ENCODE measurements at regions not wholly inside any gene's neighbourhood (a gene's known extent, or its start where the extent isn't known, plus 50 kb on each side); places are given as distances from the start of the nearest gene placed in this dataset.

DNA sequence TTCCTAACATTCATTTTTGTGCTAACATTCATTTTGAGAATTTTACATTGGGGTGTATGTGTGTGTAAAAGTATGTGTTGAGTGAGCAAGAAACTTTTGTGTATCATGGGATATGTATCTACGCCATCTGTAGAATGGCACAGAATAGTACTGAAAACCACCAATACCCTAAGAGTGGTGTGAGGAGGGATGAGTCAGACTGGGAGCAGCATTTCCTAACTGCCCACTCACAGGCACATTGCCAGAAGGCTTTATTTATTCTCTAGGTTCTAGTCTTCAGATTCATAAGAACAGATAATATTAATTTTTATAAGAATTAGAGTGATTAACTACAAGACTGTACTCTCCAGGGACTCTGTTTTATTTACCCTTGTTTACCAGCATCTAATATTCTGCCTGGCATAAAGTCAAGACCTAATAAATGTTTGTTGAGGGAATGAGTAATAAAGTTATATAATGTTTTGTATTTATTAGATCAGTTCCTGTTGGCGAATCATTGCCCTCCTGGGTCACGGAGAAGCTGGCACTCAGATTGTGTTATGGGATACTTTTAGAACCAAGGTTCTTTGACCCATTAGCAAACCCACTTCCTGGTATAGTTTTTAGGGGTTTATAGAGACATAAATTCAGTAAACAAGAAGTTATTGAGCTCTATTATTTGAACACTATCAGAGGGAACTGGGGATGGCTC lies 159.1 kb upstream of the PPP2R2B start:
- peak; percentile 91 for DNase-seq (ENCODE audit: low read depth)

DNA sequence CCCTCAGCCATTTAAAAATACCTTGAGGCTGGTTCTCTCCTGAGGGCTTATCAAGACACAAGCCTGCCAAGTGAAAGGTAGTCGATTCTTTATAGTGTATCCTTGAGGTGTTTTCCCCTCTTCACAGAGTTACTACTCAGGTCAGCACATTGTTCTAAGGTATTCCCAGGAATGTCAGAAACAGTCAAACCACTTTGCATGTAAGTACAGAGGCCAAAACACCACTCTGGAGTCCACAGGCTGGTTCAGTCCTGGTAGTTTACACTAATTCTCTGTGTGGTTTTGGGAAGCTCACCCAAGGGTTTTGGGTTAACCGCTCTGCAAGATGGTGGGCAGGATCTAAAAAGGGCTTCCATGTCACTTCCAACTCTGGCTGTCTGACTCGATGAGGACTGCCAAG lies 162.3 kb upstream of the PPP2R2B start:
- DNase-seq (ENCODE audit: low read depth) = no peak

DNA sequence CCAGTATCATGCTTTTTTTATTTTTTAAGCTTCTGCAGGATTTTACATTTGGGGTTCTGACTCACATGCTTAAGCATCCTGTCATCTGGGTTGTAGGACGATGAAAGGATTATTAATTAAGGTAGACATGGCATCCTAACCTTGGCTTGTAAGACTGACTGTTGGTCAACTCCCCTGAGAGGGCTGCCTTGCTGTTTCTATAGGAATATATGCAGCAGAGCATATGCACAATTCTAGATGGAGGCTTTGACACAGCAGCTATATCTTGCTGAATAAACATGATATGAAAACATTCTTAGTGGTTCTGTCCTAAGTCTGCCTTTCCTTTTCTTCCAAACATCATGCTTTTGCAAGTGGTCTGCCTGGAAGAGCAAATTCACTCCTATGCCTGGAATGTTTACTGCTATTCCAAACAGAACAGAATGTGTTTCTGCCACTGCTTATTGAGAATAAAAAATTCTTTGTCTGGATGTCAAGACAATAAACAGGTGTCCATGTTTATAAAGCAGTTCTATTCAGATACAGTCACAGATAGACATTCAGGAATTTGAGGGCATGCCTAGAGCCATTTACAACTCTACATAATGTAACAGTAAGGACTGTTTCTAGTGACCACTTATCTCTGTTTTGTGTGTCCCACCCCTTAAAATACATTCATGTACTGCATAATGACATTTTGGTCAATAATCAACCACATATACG lies 166.2 kb upstream of the PPP2R2B start:
- no peak for DNase-seq (ENCODE audit: low read depth)

DNA sequence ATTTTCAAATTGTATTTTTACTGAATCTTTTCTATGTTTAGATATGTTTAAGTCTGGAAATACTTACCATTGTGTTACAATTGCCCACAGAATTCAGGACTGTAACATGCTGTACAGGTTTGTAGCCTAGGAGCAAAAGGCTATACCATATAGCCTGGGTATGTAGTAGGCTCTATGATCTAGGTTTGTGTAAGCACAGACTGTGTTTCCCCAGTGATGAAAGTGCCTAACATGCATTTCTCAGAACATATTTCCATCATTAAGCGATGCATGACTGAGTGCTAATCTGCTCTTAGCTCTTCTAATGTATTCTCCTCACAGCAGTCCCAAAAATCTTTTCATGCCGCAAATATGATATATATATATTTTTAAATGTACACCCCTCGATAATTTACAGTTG lies 166.7 kb upstream of the PPP2R2B start:
- no peak for DNase-seq (ENCODE audit: low read depth)

DNA sequence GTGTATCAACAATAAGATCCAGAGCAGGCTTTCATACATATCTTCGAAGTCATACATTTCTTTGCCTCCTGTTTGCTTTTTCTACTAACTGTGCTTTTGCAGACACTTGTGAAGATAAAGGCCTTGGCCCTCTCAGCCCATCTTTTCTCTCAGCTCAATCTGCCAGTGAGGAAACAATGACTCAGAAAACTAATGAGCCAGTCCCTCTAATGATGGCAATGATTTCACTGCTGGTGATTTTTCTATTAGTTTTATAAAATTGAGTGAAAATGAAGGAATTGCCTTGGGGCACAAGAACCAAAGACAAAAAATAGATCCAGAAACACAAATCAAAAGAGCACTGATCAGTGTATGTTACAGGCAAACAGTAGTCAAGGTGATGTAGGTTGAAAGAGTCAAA lies 167.7 kb upstream of the PPP2R2B start:
- DNase-seq (ENCODE audit: low read depth) = peak; percentile 45

DNA sequence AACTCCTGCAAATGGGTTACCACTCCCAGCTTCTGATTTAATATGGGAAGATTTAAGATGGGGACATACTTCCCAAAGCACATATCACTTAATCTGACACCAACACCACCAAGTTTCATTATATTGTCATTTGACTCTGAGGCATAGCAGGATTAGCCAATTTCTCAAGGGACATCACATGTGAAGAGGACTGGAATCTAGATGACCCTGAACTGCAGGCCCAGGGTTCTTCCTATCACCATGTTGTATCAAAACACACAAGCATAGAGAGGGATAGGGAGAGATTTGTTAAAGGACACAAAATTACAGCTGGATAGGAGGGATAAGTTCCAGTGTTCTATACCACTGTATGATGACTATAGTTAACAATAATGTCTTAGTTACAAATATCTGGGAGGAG lies 168.3 kb upstream of the PPP2R2B start:
- no peak for DNase-seq (ENCODE audit: low read depth)

DNA sequence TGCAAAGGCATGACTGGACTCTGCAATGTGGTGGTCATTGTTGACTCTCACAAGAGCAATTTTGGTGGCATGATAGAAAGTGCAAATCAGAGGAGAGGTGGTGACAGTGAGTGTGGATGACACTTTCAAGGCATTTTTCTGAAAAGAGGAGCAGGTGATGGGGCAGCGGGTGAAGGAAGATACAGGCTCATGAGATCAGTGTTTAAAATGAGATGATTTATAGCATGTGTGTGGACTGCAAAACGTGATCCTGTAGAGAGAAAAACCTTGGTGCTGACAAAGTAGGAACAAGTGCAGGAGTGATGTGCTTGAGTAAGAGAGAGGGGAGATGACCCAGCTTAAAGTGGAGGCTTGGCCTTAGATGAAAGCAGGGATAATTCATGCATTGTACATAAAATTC lies 171.2 kb upstream of the PPP2R2B start:
- DNase-seq (ENCODE audit: low read depth) = no peak

DNA sequence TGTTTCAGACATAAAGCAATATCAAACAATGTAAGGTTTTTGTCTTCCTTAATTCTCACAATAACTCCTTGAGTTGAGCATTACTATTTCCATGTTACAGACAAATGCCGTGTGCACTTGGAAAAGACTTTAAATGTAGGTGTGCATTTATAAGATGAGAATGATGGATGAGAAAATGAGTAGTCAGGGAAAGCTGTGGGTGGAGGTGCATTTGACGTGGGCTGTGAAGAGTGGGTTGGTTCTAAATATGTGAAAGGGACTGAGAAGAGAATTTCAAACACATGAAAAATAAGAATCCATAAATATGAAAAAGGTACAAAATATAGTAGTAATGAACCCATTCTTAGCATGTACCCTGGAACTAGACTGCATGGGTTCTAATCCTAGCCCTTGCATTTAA lies 171.6 kb upstream of the PPP2R2B start:
- DNase-seq (ENCODE audit: low read depth) = no peak

DNA sequence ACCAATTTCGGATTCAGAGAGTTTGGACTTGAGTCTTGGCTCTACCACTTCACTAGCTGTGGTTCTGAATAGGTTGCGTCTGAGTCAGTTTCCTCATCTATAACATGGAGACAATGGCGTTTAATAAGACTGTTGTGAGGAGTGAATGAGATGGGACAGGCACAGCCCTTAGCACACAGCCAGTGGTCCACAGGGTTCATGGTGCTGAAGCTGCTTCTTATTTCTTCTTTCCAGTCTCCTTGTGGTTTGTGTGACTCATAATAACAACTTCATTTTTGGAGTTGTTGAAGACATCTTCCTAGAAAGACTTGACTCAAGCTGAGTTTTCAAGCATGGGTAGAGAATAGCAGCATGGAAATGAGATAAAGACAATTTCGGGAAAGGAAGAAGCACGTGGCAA lies 172.6 kb upstream of the PPP2R2B start:
- DNase-seq (ENCODE audit: low read depth) = peak; percentile 28

DNA sequence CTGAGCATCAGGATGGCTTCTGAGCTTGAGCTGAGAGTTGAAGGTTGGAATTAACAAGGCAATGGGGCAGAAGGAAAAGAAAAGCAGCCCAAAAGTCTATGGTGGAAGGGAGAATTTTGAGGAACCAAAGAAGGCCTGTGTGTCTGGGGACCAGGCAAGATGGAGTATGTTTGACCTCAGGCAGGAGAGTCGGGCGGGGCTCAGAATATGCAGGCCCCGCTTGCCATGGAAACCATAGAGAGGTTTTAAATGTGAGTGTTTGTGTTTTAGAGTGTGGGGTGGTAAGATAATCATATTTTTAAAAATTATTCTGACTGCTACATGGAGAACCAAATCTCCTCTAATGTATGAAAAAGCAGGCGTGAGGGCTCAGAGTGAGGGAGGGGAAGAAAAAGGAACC lies 174.0 kb upstream of the PPP2R2B start:
- DNase-seq (ENCODE audit: low read depth) = no peak

DNA sequence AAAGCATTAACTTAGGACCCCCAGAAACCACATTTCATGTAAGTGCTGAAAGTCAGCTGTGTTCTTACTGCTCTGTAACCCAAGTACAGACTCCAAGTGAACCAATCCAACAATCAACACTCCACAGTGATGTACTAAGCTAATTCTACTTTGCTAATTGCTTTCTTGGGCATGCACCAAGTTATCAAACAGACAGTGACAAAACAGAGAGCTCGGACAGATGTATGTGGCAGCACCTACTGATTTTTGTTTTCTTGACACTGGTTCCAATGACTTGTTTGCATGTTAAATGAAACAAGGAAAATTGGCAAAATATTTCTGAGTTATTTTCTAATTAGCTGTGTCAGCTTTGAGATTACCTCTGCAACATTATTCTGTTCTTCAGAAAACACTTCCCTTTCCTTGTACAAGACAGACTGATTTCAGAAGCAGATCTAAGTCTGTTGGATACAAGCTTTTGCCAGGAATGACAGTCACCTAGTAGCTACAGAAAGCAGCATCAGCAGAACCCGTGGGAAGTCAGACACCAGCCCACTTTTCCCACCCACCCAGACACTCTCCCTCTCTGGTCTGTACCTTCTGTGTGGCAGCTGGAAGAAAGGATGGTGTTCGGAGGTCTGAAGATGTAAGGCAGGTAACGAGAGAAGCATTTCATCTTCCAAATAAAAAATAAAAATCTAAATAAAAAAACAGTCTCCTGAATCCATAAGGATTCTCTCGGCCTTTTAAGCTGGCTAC lies 176.7 kb upstream of the PPP2R2B start:
- DNase-seq (ENCODE audit: low read depth) = no peak

DNA sequence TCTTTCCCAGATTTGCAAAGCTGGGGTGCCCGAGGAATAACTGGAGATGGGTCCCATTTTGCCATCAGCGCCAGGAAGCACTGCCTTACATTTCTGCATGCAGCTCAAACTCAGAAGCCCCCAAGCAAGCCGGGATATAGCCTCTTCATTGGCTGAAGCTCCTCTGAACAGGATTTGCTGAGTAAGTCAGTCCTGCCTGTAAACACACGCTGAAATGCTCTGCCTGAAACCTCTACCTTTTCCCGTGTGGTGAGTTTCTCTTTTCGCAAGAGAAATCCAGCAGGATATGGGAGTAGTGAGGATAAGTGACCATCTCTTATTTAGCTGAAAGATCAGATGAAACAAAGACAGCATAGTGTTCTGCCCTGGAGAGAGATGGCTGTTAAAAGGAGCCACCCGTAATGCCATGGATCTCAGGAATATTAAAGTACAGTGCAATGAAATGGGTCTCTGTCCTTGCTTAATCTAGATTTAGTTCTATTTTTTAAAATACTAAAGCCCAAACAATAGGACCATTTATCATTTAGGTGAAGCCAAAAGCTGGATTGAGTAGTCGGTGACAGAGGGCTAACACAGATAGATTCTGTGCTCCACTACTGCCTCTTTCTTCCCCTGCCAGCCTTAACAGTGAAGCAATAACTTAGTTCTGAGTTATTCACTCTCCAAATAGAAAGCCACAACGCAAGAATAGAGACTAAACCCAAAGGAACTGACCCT lies 177.5 kb upstream of the PPP2R2B start:
- peak; percentile 7 for DNase-seq (ENCODE audit: low read depth)

DNA sequence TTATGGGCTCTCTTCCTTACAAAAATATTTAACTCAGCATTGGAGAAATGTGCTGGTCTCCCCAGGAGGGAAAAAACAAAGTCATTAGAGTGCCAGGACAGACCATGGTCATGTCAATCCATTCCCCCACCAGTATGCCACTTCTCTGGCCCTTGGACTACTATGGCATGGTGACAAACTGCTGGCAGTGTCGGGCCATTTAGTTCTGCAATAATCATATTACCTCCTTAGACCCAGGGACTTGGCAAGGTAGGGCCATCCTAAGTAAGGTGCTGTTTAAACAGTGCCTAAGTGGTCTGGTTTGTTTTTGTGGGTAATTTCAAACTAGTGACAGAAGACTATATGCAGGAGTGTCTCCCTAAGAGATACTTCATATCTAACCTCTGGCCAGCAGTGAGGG lies 177.8 kb upstream of the STK32A start:
- no peak for DNase-seq (ENCODE audit: low read depth)

DNA sequence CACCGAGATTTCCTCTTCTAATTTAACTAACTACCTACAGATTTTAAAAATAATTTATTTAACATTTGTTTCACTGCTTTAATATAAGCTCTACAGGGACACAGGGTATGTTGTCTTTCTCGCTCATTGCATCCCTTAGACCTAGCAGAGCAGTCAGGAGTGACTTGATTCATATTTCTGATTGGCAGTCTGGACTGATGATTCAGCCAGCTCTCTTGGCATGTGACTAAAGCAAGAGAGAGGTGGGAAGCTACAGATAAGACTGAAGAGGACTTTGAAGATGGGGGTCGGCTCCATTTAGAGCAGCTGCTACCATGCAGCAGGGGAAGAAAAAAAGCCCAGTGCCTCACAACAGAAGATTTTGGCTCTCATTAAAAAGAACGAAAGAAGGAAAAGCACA lies 173.4 kb upstream of the STK32A start:
- peak; percentile 9 for DNase-seq (ENCODE audit: low read depth)

DNA sequence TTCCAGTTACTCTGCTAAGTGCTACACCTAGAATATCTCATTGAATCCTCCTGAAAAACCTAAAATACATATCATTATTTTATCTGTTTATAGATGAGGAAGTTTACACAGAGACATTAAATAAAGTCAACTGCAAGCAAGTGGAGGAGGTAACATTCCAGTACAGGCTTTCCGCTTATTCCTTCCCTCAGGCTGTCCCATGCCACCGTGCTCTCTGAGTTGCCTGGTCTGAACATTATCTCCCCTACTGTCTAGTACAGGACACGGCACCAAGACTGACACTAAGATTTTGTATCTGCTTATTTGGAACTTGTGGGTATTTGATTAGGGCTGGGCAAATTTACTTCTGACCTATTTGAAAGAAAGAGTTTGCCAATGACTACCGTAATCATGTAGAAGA lies 172.4 kb upstream of the STK32A start:
- DNase-seq (ENCODE audit: low read depth) = no peak

DNA sequence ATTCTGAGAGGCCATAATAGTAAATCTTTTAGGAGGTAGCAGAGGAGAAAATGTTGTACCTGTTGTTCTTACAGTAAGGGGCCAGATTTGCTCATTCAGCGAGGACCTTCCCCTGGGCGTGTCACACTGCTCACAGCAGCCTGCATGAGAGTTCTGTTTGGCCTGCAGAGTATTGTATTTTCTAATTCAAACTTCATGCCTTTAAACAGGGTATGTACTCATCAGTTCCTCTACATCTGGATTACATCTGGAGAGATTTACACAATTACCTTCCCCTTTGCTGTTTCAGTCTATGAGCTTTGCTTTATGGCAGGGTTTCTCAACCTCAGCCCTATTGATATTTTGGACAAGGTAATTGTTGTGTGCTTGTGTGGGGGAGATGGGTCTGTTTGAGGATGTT lies 170.9 kb upstream of the STK32A start:
- no peak for DNase-seq (ENCODE audit: low read depth)

DNA sequence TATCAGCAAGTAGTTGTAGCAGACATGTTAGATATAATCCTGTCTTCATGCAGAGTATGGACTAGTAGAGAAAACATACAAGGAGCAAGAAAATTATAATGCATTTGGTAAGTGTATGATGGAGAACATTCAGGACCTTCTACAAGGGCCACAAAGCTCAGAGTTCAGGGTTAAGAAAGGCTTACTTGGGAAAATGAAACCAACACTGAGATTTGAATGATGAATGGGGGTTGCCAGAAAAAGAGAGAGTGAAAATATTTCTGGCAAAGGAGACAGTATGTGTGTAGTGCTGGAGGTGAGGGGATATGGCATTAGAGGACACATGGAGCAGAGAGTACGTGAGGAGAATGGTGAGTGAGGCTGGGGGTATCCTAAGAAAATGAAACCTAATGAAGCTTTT lies 169.8 kb upstream of the STK32A start:
- no peak for DNase-seq (ENCODE audit: low read depth)

DNA sequence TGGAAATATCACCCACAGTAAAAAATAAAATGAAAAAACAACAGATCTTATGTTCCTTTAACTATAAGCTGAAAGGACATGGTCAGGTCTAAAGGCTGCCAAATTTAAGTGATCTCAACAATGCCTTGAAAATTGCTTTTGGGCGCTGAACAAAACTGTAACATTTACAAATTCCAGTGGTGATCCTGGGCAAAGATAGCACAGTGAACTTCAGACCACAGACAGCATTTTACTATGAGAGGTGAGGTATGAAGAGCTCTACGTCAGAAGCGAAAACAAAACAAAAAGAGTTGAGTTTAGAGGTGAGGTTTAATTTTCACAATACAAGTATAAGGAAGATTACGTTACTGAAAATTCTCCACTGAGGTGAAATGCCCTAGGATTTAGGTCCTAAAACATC lies 165.8 kb upstream of the STK32A start:
- DNase-seq (ENCODE audit: low read depth) = no peak

DNA sequence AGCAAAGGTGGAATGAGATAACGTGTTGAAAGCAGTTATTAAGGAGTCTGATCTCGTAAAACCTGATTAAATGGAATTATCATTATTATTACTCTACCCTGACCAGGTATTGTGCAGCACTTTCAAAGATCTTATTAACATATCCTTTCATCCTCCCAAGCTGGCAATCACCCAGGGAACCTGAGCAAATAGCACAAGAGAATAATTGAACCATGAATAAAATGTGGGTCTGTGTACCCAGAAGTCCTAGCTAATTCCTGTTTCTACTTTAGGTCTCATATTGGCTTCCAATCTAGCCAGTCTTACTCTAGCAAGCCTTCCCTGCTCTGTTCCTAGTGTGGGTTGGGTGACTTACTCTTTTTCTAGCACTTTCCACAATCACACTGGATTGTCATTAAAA lies 162.2 kb upstream of the STK32A start:
- DNase-seq (ENCODE audit: low read depth) = peak; percentile 45

DNA sequence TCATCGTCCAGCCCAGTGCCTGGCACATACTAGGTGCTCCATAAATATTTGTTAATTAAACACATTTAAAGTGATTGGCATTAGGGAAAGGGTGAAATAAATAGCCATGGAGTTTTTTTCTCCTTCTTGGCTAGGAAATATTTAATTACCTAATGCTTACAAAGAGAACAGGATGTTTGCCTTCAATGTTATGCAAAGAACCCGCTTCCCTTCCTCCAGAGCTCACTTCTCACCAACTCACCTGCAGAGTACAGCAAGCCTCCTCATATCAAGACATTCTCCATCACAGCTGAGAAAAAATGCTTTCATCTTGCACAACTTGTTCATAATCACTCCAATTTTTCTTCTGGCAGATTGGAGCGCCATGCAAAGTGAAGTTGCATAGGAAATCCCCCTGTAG lies 161.7 kb upstream of the STK32A start:
- DNase-seq (ENCODE audit: low read depth) = no peak

DNA sequence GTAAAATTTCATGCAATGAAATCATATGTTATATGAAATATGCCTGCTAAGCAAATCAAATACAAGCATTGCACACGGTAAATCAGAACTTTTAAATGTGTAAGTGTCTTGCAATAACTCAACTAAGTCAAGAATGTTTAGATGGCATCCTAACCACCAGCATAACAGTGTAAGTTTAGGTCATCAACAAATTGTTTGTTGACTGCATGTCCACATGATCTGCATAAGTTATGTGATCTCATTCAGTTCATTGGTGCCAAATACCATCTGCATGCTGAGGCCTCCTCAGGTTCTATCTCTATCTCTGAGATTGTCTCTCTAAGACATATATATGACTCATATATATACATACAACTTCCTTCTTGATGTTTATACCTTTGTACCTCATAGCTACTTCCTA lies 159.6 kb upstream of the STK32A start:
- DNase-seq (ENCODE audit: low read depth) = no peak

DNA sequence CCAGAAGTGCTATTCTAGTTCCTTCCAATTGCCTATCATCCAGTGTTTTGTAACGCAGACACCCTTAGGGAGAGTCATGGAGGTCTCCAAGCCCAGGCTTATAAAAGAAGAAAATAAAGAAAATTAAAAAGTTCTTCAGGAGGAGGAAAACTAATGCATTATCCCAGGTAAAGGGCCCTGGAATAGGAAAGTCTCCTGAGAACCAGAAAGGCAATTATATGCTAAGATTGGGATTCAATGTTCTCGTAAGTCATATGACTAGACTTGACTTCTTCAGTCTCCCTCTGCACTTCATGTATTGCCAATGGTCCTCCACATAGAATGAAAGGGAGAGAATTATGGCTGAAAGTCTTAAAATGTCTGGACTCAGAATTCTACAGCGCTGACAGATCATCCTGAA lies 154.4 kb upstream of the STK32A start:
- DNase-seq (ENCODE audit: low read depth) = no peak

Measured in renal cortical epithelial cell (primary cell).